Activated CD8-positive, alpha-beta memory T cell treated with anti-CD3 and anti-CD28 coated beads for 48 hours (primary cell): ENCODE measurements at regions not wholly inside any gene's neighbourhood (a gene's known extent, or its start where the extent isn't known, plus 50 kb on each side); places are given as distances from the start of the nearest gene placed in this dataset.
"Not testable (repeated sequence)": the region's sequence is repeated elsewhere in the genome, so short reads cannot be mapped to it uniquely, and the experiment has no call there.

Source experiments
- DNase-seq, 3 experiments: peaks; one replicate each; pipeline ENCODE4 v3.0.0-alpha.2; 2020; ENCODE audit warnings: low read depth in 2 of 3, low spot score in 2 of 3

GRCh38 chr4:14347526-14347925 is 654.8 kb upstream of the CPEB2 start:
- no peak for DNase-seq

GRCh38 chr4:14348506-14348905 is 653.8 kb upstream of the CPEB2 start:
- no peak for DNase-seq

GRCh38 chr4:14358544-14359160 is 643.6 kb upstream of the CPEB2 start:
- not testable (repeated sequence) for DNase-seq

GRCh38 chr4:14359991-14360390 is 642.3 kb upstream of the CPEB2 start:
- DNase-seq, result no peak

GRCh38 chr4:14361084-14361483 is 641.2 kb upstream of the CPEB2 start:
- no peak for DNase-seq

GRCh38 chr4:14362385-14362784 is 639.9 kb upstream of the CPEB2 start:
- DNase-seq, result no peak

- DNase-seq, result no peak
Measured at GRCh38 chr4:14364953-14365536, 637.2 kb upstream of the CPEB2 start.

GRCh38 chr4:14368391-14368790 is 633.9 kb upstream of the CPEB2 start:
- no peak for DNase-seq

GRCh38 chr4:14371131-14371530 is 631.1 kb upstream of the CPEB2 start:
- no peak for DNase-seq

- no peak for DNase-seq
Measured at GRCh38 chr4:14375816-14376215, 626.5 kb upstream of the CPEB2 start.

GRCh38 chr4:14379183-14379582 is 623.1 kb upstream of the CPEB2 start:
- no peak for DNase-seq

GRCh38 chr4:14383652-14384051 is 618.6 kb upstream of the CPEB2 start:
- DNase-seq, result no peak

- no peak for DNase-seq
Measured at GRCh38 chr4:14384824-14385223, 617.5 kb upstream of the CPEB2 start.

- no peak for DNase-seq
Measured at GRCh38 chr4:14386196-14386595, 616.1 kb upstream of the CPEB2 start.

GRCh38 chr4:14387647-14388046 is 614.6 kb upstream of the CPEB2 start:
- no peak for DNase-seq

- DNase-seq, result no peak
Measured at GRCh38 chr4:14392378-14392777, 609.9 kb upstream of the CPEB2 start.

GRCh38 chr4:14396183-14396582 is 606.1 kb upstream of the CPEB2 start:
- no peak for DNase-seq

GRCh38 chr4:14399848-14400247 is 602.4 kb upstream of the CPEB2 start:
- no peak for DNase-seq

GRCh38 chr4:14400307-14400706 is 602.0 kb upstream of the CPEB2 start:
- DNase-seq, result no peak

GRCh38 chr4:14403132-14403531 is 599.1 kb upstream of the CPEB2 start:
- no peak for DNase-seq

- DNase-seq, result no peak
Measured at GRCh38 chr4:14404730-14405129, 597.6 kb upstream of the CPEB2 start.

- no peak for DNase-seq
Measured at GRCh38 chr4:14410516-14410915, 591.8 kb upstream of the CPEB2 start.

- DNase-seq, result no peak
Measured at GRCh38 chr4:14415146-14415545, 587.1 kb upstream of the CPEB2 start.
